Mucosa of gallbladder (tissue), 1 donor: ENCODE measurements at regions not wholly inside any gene's neighbourhood (a gene's known extent, or its start where the extent isn't known, plus 50 kb on each side); places are given as distances from the start of the nearest gene placed in this dataset.
A peak's percentile ranks its signal among the peaks of the same experiment; 100 is the strongest.
"Not testable (repeated sequence)": the region's sequence is repeated elsewhere in the genome, so short reads cannot be mapped to it uniquely, and the experiment has no call there.

Source experiments
- DNase-seq: peaks from one replicate; pipeline ENCODE4 v3.0.0-alpha.2; 2020; ENCODE audit warnings: low spot score
- donor health status: DM: no; HTN: no; CAD: no.

DNA sequence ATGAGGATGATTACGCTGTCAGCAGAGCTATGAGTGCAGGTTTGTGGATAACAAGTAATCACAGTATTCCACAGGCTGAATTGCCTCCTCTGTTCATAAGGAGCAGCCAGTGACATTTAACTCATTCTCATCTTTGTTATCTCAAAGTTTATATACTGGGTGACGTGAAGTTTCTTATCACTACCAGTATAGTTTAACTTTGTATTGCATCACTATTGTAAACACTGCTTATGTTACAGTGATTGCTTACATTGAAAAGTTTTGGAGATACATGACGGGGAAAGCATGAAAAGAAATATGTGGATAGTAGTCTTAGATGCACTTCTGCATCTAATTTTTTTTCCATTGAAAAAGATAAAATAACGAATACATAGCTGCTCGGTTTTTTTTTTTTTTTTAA lies 429.7 kb downstream of the VGLL3 start:
- no peak for DNase-seq

- no peak for DNase-seq
Observed at GRCh38 chr3:86554383-86554782, 436.6 kb downstream of the VGLL3 start.

DNA sequence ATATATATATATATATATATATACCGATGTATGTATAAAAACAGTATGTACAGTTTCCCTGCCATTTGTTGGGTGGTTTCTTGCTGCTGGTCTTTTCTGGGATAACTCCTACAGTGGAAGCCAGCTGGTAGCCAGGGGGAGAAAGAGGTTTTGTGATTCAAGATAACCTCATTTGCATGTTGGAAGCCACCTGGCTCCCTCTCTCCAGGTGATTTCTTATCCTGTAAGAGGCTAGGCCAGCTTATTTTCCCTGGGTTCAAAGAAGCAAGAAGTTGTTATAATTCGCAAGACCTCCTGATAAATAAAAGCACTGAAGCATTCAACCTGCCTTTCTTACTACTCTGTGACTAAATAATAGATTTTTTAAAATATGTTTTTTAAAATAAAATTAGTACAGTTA lies 443.3 kb downstream of the VGLL3 start:
- no peak for DNase-seq

DNA sequence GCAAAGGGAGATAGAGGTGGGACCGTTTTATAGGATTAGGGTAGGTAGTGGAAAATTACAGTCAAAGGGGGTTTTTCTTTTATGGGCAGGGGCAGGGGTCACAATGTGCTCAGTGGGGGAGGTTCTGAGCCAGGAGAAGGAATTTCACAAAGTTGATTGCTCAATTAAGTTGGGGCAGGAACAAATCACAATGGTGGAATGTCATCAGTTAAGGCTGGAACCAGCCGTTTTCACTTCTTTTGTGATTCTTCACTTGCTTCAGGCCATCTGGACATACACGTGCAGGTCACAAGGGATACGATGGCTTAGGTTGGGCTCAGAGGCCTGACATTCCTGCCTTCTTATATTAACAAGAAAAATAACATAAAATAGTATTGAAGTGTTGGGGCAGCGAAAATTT lies 453.8 kb downstream of the VGLL3 start:
- no peak for DNase-seq

DNA sequence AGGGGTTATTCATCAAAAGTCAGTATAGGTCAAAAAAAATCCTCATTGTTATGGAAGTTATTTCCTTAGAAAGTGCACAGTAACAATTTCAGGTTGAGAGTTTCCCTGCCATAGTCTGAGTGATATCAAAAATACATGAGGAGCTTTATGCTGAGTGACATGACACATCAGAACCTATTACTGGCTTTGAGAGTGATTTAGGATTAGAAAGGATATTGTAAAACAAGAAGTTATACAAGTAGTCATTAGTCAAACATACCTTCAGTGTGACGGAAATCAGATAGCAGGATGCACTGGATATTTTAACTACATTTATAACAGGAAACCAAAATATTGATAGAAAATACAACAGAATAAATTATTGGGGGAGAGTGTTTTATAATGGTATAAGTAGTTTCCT lies 471.1 kb downstream of the VGLL3 start:
- DNase-seq = no peak

GRCh38 chr3:86481636-86482035 lies 509.3 kb downstream of the VGLL3 start:
- DNase-seq = no peak

DNA sequence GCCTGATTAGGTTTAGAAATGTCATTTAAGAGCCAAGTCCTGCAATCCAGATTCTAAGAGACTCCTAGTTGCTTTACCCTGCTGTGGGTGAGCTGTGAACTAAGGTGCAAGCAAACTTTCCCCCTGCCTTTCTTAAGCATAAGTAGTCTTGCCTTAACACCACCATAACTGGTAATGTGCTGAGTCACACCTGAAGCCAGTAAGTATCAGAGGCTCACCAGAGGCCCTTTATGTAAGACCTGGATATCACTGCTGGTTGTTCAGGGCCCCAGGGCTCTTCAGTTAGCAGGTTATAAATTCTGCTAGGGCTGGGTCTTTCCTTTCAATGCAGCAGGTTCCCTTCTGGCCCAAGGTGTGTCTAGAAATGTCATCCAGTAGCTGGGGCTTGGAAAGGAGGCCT lies 509.9 kb downstream of the VGLL3 start:
- DNase-seq = no peak

DNA sequence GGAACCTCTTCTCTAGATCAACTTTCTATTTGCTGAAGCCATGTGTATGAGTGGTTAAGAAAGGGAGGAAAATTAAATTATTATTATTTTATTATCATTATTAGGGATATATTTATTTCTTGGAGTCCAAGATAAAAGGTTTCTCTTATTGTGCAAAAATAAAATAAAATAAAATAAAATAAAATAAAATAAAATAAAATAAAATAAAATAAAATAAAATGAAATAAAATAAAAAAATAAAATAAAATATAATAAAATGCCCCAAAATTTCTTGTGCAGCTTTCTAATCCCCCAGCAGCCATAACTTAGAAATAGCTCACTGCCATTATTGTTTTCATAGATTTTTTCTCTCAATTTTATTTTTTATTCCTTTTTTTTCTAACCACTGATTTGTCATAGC lies 526.8 kb downstream of the VGLL3 start:
- no peak for DNase-seq

DNA sequence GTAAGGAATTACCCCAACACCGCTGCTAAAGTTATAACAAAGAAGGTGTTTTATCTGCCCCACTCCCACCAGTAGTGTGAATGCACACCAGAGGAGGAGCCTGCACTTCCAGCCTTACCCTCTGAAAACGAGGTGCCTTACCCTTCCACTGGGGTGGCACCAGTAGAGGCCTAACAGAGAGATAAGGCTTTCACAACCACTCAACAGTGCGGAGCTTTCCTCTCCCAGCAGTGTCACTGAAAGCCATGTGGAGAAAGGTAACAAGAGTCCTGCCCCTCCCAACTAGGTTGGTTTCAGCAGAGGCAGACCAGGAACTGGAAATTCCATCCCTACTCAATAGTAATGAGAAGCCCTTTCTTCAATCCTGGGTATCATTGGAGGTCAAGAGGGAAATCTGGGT lies 539.2 kb downstream of the VGLL3 start:
- DNase-seq = no peak

- no peak for DNase-seq
Observed at GRCh38 chr3:86438544-86438943, 552.4 kb downstream of the VGLL3 start.

DNA sequence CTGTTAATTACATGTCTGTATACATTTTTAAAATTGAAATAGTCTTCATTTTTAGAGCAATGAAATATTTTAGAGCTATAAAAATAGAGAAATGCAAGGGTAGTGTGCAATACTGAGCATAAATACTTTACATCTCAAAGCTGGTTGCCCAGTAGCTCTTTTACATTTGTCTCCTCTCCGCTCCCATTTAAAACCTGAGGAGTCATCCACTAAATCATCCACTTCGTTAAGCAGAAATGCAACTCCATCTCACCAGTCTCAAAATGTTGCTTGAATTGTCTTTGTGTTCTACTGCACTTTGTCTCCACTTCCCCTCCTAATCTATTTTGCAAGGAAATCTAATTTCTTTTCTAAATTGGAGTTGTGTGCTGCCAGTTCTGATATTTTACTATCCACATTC lies 563.6 kb downstream of the VGLL3 start:
- no peak for DNase-seq

DNA sequence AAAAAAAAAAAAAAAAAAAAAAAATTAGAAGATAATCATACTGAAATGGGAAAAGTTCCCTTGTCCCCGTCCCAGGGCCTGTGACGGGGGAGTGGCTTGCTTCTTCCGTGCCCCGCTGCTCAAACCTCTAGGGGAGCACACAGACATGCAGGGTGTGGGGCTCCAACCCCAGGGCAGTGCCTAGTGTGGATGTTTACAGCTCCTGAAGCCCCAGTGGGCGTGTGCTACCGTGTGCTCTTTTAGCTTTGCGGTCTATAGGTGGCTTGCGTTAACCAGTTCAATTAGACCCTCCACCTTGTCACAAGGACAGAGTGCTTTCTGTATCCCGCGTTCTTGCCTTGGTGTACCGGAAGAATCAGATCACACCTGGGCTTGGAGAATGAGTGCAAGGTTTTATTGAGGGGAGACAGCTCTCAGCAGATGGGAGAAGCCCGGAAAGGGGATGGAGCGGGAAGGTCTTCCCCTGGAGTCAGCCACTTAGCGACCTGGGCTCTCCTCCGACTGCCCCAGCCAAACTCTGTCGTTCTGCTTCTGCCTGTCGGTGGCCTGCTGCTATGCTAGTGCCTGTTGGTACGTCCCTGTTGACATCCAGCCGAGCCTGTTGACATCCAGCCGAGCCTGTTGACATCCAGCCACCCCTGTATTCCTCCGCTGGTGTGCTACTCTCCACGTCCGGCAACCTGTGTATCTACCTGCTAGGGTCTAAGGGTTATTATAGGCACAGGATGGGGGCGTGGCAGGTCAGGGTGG lies 569.8 kb downstream of the VGLL3 start:
- DNase-seq = no peak

- DNase-seq = no peak
Observed at GRCh38 chr3:86418861-86419260, 572.1 kb downstream of the VGLL3 start.

DNA sequence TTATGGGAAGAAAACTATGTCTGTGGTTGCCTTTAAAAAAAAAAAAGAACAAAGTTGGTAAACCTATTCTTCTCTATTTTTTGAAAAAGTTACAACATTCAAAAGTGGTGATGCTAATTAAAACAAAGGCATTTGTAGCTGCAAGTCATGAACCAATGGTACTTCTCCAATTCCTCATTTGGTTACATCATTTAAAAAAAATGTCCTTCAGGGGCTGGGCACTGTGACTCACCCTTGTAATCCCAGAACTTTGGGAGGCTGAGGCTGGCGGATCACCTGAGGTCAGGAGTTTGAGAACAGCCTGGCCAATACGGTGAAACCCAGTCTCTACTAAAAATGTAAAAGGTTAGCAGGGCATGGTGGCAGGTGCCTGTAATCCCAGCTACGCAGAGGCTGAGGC lies 574.6 kb downstream of the VGLL3 start:
- no peak for DNase-seq

GRCh38 chr3:86413645-86414044 lies 577.3 kb downstream of the VGLL3 start:
- no peak for DNase-seq

GRCh38 chr3:86410587-86410986 lies 580.4 kb downstream of the VGLL3 start:
- DNase-seq = peak; percentile 32

DNA sequence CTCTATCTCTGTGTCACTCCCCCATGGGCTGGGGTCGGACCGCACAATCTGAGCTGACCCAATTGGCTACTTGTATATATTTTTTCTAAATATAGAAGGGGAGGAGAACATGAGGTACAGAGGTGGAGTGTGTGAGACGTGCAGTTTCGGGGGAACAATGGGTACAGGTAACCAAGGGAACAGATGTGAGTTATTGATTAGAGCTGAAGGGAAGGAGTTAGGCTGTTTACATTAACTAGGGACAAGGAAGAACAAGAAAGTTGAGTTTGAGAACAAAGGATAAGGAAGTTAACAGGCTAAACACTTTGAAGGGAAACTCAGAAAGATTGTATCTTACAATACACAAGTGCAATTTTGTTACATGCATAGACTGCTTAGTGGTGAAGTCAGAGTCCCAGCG lies 601.2 kb downstream of the VGLL3 start:
- peak; percentile 74 for DNase-seq

GRCh38 chr3:86388820-86389219 lies 602.1 kb downstream of the VGLL3 start:
- DNase-seq = no peak

GRCh38 chr3:86382556-86382955 lies 608.4 kb downstream of the VGLL3 start:
- DNase-seq = no peak

- no peak for DNase-seq
Observed at GRCh38 chr3:86381247-86381646, 609.7 kb downstream of the VGLL3 start.

DNA sequence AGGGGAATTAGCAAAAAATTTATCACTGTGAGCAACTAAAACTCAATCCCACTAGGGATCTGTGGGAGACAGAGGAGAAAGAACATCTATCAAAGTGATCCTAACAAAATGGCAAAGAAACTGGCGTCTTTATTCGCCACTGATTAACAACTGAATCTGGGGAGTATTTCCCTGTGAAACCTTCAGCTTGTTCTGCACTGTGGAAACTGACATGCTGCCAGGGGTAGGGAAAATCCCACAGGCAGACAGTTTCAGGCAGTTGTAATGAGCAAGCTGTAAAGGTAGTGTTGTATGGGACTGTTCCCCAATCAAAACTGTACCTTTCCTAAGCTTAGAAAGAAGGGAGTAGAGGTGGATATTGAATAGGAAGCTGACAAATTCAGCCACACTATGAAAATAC lies 611.7 kb downstream of the VGLL3 start:
- no peak for DNase-seq

DNA sequence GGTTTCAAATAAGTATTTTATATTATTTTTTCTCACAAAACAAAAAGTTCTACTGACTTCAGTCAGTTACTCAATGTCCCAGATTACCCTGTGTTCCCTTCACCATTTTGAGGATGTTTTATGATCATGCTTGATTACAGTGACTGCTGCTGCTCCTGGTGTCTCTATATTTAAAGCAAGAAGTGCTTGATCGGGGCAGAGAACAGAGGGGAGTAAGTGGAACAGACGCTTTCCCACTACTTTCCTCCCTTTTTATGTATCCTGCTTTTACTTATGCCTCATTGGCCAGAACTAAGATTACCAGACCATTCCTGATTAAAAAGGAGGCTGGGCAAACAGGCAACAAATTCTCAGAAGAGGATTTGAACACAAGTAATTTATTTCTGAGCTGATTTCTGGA lies 612.1 kb downstream of the VGLL3 start:
- no peak for DNase-seq

GRCh38 chr3:86335566-86335965 lies 655.4 kb downstream of the VGLL3 start:
- not testable (repeated sequence) for DNase-seq

DNA sequence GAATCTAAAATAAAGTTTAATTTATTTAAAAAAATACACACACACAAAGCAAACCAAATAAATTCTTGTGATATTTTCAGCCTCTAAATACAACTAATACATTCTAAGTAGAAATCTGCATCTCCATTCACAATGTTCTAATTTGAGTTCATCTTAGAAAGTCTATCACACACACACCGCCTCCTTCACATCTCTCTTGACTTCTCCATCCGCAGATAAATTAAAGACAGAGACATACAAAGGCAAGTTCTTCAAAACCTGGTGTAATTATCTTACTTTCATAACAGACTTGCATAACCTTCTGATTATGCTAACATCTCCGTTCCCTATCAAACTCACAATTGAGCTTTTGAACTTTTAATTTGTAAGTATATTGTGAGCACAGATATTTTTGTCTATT lies 657.3 kb downstream of the VGLL3 start:
- DNase-seq = no peak
